Activated naive CD4-positive, alpha-beta T cell treated with anti-CD3 and anti-CD28 coated beads, Interleukin-2, amount 50 U/mL, for 72 hours (primary cell): ENCODE measurements at regions not wholly inside any gene's neighbourhood (a gene's known extent, or its start where the extent isn't known, plus 50 kb on each side); places are given as distances from the start of the nearest gene placed in this dataset.
"Not testable (repeated sequence)": the region's sequence is repeated elsewhere in the genome, so short reads cannot be mapped to it uniquely, and the experiment has no call there.

Source experiments
- ATAC-seq, 2 donors: fragments of 150-1000 bp; cut with Tn5 transposase; 2 replicates each; pipeline ENCODE4 v1.10.0; 2021; ENCODE audit warnings: mild to moderate bottlenecking in 2 of 2, moderate library complexity in 2 of 2
- DNase-seq, 2 donors: peaks; one replicate each; pipeline ENCODE4 v3.0.0; 2021 to 2022; ENCODE audit warnings: low spot score in 2 of 2
- H3K27ac Mint-ChIP-seq, 2 donors: one replicate each; pipeline ENCODE4 v1.8.0; 2022; ENCODE audit warnings: mild to moderate bottlenecking in 2 of 2, mixed read lengths in 2 of 2
- H3K36me3 Mint-ChIP-seq, 2 donors: one replicate each; pipeline ENCODE4 v1.8.0; 2022; ENCODE audit warnings: mixed read lengths in 2 of 2
- H3K9me3 Mint-ChIP-seq, 2 donors: one replicate each; pipeline ENCODE4 v1.8.0; 2022; ENCODE audit warnings: mixed read lengths in 2 of 2

- Mint-ChIP-seq H3K9me3 (peaks cover 8 to 15% of the 10 kb centered on the region in 2 donors), H3K36me3 (no peaks in the 10 kb centered on the region), H3K27ac (no peak overlapping the region)
- no peak for ATAC-seq
- no peak for DNase-seq
Measured at GRCh38 chr13:65264066-65264465, 1966.1 kb downstream of the PCDH9 start.

GRCh38 chr13:65260946-65261891 is 1968.9 kb downstream of the PCDH9 start:
- Mint-ChIP-seq H3K36me3 (no peaks in the 10 kb centered on the region), H3K9me3 (peaks cover 8 to 10% of the 10 kb centered on the region in 2 donors), H3K27ac (no peak overlapping the region)
- no peak for ATAC-seq
- DNase-seq = no peak

DNA sequence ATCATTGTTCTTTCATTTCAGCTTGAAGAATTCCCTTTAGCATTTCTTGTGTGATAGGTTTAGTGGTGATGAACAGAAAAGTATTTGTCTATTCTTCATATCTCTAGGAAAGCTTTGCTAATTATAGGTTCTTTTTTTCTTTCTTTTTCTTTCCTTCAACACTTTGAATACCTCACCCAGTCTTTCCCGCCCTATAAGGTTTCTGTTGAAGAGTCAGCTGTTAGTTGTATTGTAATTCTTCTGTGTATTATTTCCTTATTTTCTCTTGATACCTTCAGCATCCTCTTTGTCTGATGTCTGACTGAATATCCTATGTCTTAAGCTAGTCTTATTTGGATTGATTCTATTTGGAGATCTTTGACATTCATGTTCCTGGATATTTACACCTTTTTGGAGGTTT is 1989.4 kb downstream of the PCDH9 start:
- Mint-ChIP-seq H3K36me3 (peaks cover 6 to 12% of the 10 kb centered on the region in 2 donors), H3K9me3 (peaks cover 8 to 28% of the 10 kb centered on the region in 2 donors), H3K27ac (no peak overlapping the region)
- no peak for DNase-seq
- no peak for ATAC-seq

DNA sequence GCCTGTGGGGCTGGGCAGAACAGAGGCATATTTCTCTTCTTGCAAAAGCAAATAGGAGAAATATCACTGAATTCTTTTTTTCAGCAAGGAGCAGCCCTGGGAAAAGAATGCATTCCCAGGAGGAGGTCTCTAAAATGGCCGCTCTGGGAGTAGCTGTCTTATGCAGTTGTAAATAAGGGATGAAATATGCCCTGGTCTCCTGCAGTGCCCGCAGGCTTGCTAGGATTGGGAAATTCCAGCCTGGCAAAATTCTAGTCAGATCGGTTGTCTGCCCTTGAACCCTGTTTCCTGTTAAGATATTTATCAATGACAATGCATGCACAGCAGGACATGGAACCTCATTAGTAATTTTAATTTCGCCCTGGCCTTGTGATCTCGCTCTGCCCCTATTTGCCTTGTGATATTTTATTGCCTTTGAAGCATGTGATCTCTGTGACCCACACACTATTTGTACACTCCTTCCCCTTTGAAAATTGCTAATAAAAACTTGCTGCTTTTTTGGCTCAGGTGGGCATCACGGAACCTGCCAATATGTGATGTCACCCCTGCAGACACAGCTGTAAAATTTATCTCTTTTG is 1993.2 kb downstream of the PCDH9 start:
- Mint-ChIP-seq H3K27ac (no peak overlapping the region), H3K9me3 (peaks cover 18 to 20% of the 10 kb centered on the region in 2 donors), H3K36me3 (peaks cover 6 to 12% of the 10 kb centered on the region in 2 donors)

DNA sequence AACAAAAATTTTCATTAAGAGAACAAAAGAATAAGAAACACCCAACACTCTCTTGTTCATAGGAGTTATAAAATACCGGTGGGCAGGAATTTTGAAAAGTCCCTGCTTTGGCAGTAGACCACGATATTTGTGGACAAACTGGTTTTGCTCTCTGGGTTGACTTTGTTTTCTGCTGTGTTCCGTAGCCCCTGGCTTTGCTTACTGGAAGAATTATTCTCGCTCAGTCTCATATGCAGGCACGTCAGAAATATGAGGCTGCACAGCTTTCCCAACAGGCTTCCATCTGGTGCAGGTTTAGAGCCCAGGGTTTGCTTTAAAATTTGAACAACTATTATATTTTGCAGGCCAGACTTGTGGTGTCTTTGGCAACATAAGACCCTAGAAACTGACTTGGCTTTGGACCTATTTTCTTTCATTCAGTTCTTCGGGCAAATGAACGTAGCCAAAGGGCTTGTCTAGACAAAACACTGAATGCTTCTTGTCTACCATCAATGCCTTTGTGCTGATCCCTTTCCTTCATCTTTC is 2012.6 kb downstream of the PCDH9 start:
- Mint-ChIP-seq H3K27ac (no peak overlapping the region), H3K9me3 (peaks cover 3 to 4% of the 10 kb centered on the region in 2 donors), H3K36me3 (peaks cover 0 to 7% of the 10 kb centered on the region in 2 donors)
- ATAC-seq (no peak), DNase-seq (no peak)

More for the DNA sequence above, 1993.2 kb downstream of the PCDH9 start:
- ATAC-seq (no peak), DNase-seq (no peak)

DNA sequence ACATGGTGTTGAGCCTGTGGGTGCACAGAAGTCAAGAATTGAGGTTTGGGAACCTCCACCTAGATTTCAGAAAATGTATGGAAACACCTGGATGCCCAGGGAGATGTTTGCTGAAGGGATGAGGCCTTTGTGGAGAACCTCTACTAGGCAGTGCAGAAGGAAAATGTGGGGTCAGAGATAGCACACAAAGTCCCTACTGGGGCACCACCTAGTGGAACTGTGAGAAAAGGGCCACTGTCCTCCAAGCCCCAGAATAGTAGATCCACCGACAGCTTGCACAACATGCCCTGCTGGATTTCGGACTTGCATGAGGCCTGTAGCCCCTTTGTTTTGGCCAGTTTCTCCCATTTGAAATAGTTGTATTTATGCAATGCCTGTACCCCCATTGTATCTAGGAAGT is 2027.3 kb downstream of the PCDH9 start:
- not testable (repeated sequence) for DNase-seq, ATAC-seq, H3K36me3 Mint-ChIP-seq, H3K27ac Mint-ChIP-seq
- peaks cover 19 to 28% of the 10 kb centered on the region in 2 donors for H3K9me3 Mint-ChIP-seq

GRCh38 chr13:65188721-65189120 is 2041.4 kb downstream of the PCDH9 start:
- ATAC-seq = no peak
- H3K36me3 Mint-ChIP-seq = peaks cover 2 to 5% of the 10 kb centered on the region in 2 donors
- DNase-seq = no peak
- H3K27ac Mint-ChIP-seq = no peak overlapping the region
- peaks cover 14 to 17% of the 10 kb centered on the region in 2 donors for H3K9me3 Mint-ChIP-seq

DNA sequence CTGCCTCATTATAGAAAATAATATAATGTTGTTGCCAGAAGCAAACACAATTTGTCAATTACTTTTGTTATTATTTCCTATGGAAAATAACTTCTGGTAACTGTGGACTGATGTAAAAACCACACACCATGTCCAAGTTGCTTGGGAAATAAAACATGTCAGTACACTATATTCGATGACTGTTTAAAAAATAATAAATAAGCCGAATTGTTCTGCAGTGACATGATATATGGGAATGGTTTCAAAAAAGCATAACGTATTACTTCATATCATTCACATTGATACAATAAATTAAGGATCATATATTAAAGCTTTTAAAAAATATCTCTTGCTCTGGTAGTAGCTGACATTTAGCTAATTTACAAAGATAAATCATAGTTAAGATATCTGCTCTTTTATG is 2062.1 kb downstream of the PCDH9 start:
- Mint-ChIP-seq H3K27ac (no peak overlapping the region), H3K36me3 (no peaks in the 10 kb centered on the region), H3K9me3 (peaks cover 0 to 2% of the 10 kb centered on the region in 2 donors)
- DNase-seq (no peak), ATAC-seq (no peak)

- peaks cover 0 to 2% of the 10 kb centered on the region in 2 donors for H3K9me3 Mint-ChIP-seq
- ATAC-seq (no peak), DNase-seq (no peak)
- H3K36me3 Mint-ChIP-seq = no peaks in the 10 kb centered on the region
- H3K27ac Mint-ChIP-seq = no peak overlapping the region
Measured at GRCh38 chr13:65166675-65167074, 2063.5 kb downstream of the PCDH9 start.

- H3K27ac Mint-ChIP-seq = no peak overlapping the region
- H3K36me3 Mint-ChIP-seq = no peaks in the 10 kb centered on the region
- no peak for DNase-seq
- peaks cover under 1 to 4% of the 10 kb centered on the region in 2 donors for H3K9me3 Mint-ChIP-seq
- no peak for ATAC-seq
Measured at GRCh38 chr13:65159803-65160202, 2070.3 kb downstream of the PCDH9 start.

DNA sequence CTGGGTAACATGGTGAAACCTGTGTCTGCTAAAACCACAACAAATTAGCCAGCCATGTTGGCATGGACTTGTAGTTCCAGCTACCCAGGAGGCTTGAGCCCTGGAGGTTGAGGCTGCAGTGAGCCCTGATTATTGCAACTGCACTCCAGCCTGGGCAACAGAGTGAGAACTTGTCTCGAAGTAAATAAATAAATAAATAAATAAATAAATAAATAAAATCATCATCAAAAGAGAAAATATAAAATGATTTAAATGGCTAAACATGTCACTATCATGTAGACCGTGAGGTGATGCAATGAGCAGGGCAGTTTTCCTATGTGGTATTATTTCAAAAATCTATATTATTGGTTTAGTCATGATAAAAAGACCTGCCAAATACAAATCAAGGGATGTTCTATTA is 2074.3 kb downstream of the PCDH9 start:
- peaks cover 9 to 10% of the 10 kb centered on the region in 2 donors for H3K9me3 Mint-ChIP-seq
- peaks cover 0 to 4% of the 10 kb centered on the region in 2 donors for H3K36me3 Mint-ChIP-seq
- ATAC-seq = no peak

DNA sequence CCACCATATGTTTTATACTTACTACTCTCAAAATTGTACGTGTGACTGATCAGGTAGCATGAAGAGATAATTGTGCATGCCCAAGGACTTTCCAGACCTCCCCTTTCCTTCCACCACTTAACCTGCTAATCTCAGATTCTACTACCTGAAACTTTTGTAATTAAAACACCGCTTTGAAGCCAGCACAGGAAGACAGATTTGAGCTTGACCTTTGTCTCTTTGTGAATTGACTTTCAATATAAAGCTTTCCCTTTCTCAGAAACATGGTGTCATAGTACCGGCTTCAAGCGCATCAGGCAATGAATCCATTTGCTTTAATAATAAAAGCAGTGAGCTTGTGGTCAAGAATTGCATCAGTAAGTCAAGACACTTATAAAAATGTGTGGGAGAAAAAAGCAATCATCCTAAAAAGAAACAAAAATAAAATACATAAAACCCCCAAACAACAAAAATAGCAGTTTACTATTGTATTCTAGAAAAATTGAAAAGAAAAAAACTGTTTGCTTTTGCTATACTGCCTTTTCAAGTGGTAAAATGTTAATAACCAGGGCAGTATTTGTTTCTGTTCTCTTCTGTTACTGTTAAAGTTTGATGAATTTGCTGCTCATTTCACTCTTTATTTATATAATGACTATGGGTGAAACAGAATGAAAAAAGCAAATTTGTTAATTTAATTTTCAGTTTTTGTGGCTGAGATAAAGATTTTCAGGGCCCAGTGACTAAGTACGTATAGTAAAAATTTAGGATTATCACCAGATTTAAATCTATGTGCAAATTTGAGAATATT is 2075.3 kb downstream of the PCDH9 start:
- H3K27ac Mint-ChIP-seq = no peak overlapping the region
- H3K9me3 Mint-ChIP-seq = peaks cover 9 to 10% of the 10 kb centered on the region in 2 donors
- no peak for ATAC-seq
- DNase-seq = no peak
- H3K36me3 Mint-ChIP-seq = peaks cover 0 to 4% of the 10 kb centered on the region in 2 donors

More for the DNA sequence above, 2074.3 kb downstream of the PCDH9 start:
- DNase-seq = no peak
- H3K27ac Mint-ChIP-seq = no peak overlapping the region

GRCh38 chr13:65149687-65150086 is 2080.4 kb downstream of the PCDH9 start:
- Mint-ChIP-seq H3K27ac (no peak overlapping the region), H3K36me3 (peaks cover 7 to 9% of the 10 kb centered on the region in 2 donors), H3K9me3 (peaks cover 7 to 17% of the 10 kb centered on the region in 2 donors)
- no peak for ATAC-seq
- DNase-seq = no peak

DNA sequence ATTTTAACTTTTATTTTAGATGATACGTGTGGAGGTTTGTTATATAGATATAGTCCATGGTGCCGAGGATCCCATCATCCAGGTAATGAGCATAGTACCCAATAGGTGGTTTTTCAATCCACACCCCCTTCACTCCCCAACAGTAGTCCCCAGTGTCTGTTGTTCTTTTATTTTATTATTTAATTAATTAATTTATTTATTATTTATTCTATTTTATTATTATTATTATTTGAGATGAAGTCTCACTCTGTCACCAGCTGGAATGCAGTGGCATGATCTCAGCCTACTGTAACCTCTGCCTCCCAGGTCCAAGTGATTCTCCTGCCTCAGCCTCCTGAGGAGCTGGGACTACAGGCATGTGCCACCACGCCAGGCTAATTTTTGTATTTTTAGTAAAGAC is 2086.2 kb downstream of the PCDH9 start:
- Mint-ChIP-seq H3K36me3 (peaks cover 4 to 7% of the 10 kb centered on the region in 2 donors), H3K9me3 (peaks cover 3 to 9% of the 10 kb centered on the region in 2 donors), H3K27ac (no peak overlapping the region)
- DNase-seq (no peak), ATAC-seq (no peak)

DNA sequence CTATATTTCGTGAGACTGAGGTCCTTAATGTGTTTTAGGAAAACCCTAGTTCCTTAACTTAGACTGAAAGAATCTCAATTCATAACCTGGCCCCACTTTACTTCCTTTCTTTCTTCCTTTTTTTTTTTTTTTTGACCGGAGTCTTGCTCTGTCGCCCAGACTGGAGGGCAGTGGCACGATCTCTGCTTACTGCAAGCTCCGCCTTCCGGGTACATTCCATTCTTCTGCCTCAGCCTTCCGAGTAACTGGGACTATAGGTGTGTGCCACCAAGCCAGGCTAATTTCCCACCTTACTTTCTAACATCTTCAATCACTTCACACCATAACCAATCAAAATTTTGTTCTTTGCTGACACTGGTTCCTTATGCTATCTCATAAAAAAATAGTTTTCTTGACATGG is 2097.0 kb downstream of the PCDH9 start:
- ATAC-seq = no peak
- peaks cover 0 to 4% of the 10 kb centered on the region in 2 donors for H3K36me3 Mint-ChIP-seq
- DNase-seq = no peak
- peaks cover 14 to 27% of the 10 kb centered on the region in 2 donors for H3K9me3 Mint-ChIP-seq
- no peak overlapping the region for H3K27ac Mint-ChIP-seq

- Mint-ChIP-seq H3K36me3 (no peaks in the 10 kb centered on the region), H3K27ac (no peak overlapping the region), H3K9me3 (peaks cover 15 to 26% of the 10 kb centered on the region in 2 donors)
- DNase-seq = no peak
- no peak for ATAC-seq
Measured at GRCh38 chr13:65125236-65125635, 2104.9 kb downstream of the PCDH9 start.
